H1 (cell line): ENCODE measurements at regions not wholly inside any gene's neighbourhood (a gene's known extent, or its start where the extent isn't known, plus 50 kb on each side); places are given as distances from the start of the nearest gene placed in this dataset.

Source experiments
- ATF3 ChIP-seq: IDR thresholded peaks from 2 replicates; pipeline ENCODE4 v1.6.1; 2011; ENCODE audit warnings: low read depth, mild to moderate bottlenecking, low read length; ENCODE audit not compliant: insufficient read depth
- RAD21 ChIP-seq, 2 experiments: IDR thresholded peaks in 1 of 2; conservative IDR thresholded peaks in 1 of 2; 2 replicates each; pipeline ENCODE4 v1.6.1; 2011; ENCODE audit warnings: low read depth in 2 of 2, low read length in 2 of 2, improper control_type of control experiment in 1 of 2, inconsistent platforms in 1 of 2, mild to moderate bottlenecking in 1 of 2, moderate library complexity in 1 of 2
- RXRA ChIP-seq: IDR thresholded peaks from 2 replicates; pipeline ENCODE4 v1.6.1; 2011; ENCODE audit warnings: low read depth, mild to moderate bottlenecking, low read length, moderate library complexity; ENCODE audit not compliant: insufficient read depth
- SIX5 ChIP-seq: IDR thresholded peaks from 2 replicates; pipeline ENCODE4 v1.6.1; 2011; ENCODE audit warnings: mild to moderate bottlenecking, low read depth, low read length
- SP1 ChIP-seq: IDR thresholded peaks from 2 replicates; pipeline ENCODE4 v1.6.1; 2011; ENCODE audit warnings: low read depth, low read length
- ZNF274 ChIP-seq: IDR thresholded peaks from 2 replicates; pipeline ENCODE4 v1.7.0; 2012; ENCODE audit warnings: low read length, borderline replicate concordance; ENCODE audit errors: extremely low read depth

DNA sequence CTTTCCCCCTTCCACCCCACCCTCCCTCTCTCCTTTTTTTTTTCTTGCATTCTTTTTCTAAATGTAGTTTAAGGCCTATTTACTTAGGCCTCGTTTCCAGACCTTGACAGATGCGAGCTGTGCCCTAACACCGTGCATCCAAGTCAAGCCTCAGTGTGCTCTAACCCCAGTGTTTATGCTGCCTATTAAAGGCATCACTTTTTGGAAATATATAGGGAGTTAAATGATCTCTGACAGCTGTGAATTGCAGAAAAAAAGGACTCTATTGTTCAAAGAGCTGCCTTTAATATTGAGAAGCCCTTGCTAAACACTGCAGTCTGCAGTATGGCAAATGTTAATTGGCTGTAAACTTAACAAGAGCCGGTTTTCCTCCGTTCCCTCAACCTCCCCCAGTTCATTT lies 270.4 kb upstream of the TUT7 start (continued):
- no peak for TF ChIP-seq ATF3
- no peak for TF ChIP-seq RXRA
- TF ChIP-seq SP1 = no peak
- no peak for TF ChIP-seq RAD21 (IDR thresholded peaks at IDR 0.05 in 1 of 2, conservative IDR thresholded peaks at IDR 0.05 in 1 of 2; ENCODE audit: low read depth in 2 of 2, low read length in 2 of 2)
- no peak for TF ChIP-seq ZNF274
- no peak for TF ChIP-seq SIX5
- TF ChIP-seq, all 59 proteins: peak for 0
